Central memory CD8-positive, alpha-beta T cell (primary cell): ENCODE measurements at regions not wholly inside any gene's neighbourhood (a gene's known extent, or its start where the extent isn't known, plus 50 kb on each side); places are given as distances from the start of the nearest gene placed in this dataset.
A peak's percentile ranks its signal among the peaks of the same experiment; 100 is the strongest.

Experiments used
- ATAC-seq: fragments of 150-1000 bp; cut with Tn5 transposase; replicated peaks from 2 replicates; pipeline ENCODE4 v1.10.0; 2022; ENCODE audit warnings: mild to moderate bottlenecking, moderate FRiP score, moderate number of reproducible peaks; ENCODE audit not compliant: poor library complexity, severe bottlenecking; ENCODE audit errors: extremely low read depth
- DNase-seq, 2 donors: peaks; one replicate each; pipeline ENCODE4 v3.0.0; 2021; ENCODE audit warnings: low spot score in 2 of 2
- H3K27ac Mint-ChIP-seq: one replicate; pipeline ENCODE4 v1.8.0; 2022; ENCODE audit warnings: low read depth, mild to moderate bottlenecking, moderate library complexity, mixed read lengths
- H3K27me3 Mint-ChIP-seq: one replicate; pipeline ENCODE4 v1.8.0; 2022; ENCODE audit warnings: mixed read lengths
- H3K36me3 Mint-ChIP-seq: one replicate; pipeline ENCODE4 v1.8.0; 2022; ENCODE audit warnings: mild to moderate bottlenecking, moderate library complexity, mixed read lengths; ENCODE audit not compliant: insufficient read depth
- H3K4me1 Mint-ChIP-seq: one replicate; pipeline ENCODE4 v1.8.0; 2022; ENCODE audit warnings: mixed read lengths
- H3K4me3 Mint-ChIP-seq: one replicate; pipeline ENCODE4 v1.8.0; 2022; ENCODE audit warnings: mild to moderate bottlenecking, moderate library complexity, mixed read lengths
- H3K9me3 Mint-ChIP-seq: one replicate; pipeline ENCODE4 v1.8.0; 2022; ENCODE audit warnings: mixed read lengths

- Mint-ChIP-seq H3K27ac (no peak overlapping the region), H3K4me3 (no peak overlapping the region), H3K4me1 (no peaks in the 10 kb centered on the region), H3K27me3 (peaks cover 90% of the 10 kb centered on the region), H3K9me3 (no peaks in the 10 kb centered on the region), H3K36me3 (no peaks in the 10 kb centered on the region)
- ATAC-seq: no peak
- DNase-seq: peak in 1 of 2 donors; percentile 7
These were observed 79.4 kb downstream of the KLF15 start for GRCh38 chr3:126277629-126278378.

GRCh38 chr3:126275620-126275904, 81.6 kb downstream of the KLF15 start:
- H3K4me3 Mint-ChIP-seq: no peak overlapping the region
- no peaks in the 10 kb centered on the region for H3K36me3 Mint-ChIP-seq
- H3K4me1 Mint-ChIP-seq: no peaks in the 10 kb centered on the region
- H3K9me3 Mint-ChIP-seq: no peaks in the 10 kb centered on the region
- no peak overlapping the region for H3K27ac Mint-ChIP-seq
- ATAC-seq (no peak), DNase-seq (no peak)
- H3K27me3 Mint-ChIP-seq: peaks cover 69% of the 10 kb centered on the region

- Mint-ChIP-seq H3K4me1 (no peaks in the 10 kb centered on the region), H3K4me3 (no peak overlapping the region), H3K9me3 (no peaks in the 10 kb centered on the region), H3K36me3 (no peaks in the 10 kb centered on the region), H3K27me3 (peaks cover 63% of the 10 kb centered on the region), H3K27ac (no peak overlapping the region)
- DNase-seq (no peak), ATAC-seq (no peak)
These were observed 82.2 kb downstream of the KLF15 start for GRCh38 chr3:126274735-126275619.

GRCh38 chr3:126270145-126270811, 86.9 kb downstream of the KLF15 start:
- Mint-ChIP-seq H3K27me3 (peaks cover 56% of the 10 kb centered on the region), H3K36me3 (no peaks in the 10 kb centered on the region)
- DNase-seq: no peak

GRCh38 chr3:126269354-126269753, 87.9 kb downstream of the KLF15 start:
- Mint-ChIP-seq H3K4me3 (no peak overlapping the region), H3K27ac (no peak overlapping the region), H3K27me3 (peaks cover 55% of the 10 kb centered on the region), H3K4me1 (peaks cover 4% of the 10 kb centered on the region), H3K36me3 (no peaks in the 10 kb centered on the region), H3K9me3 (no peaks in the 10 kb centered on the region)
- no peak for DNase-seq
- ATAC-seq: no peak

More at GRCh38 chr3:126270145-126270811, 86.9 kb downstream of the KLF15 start:
- ATAC-seq: no peak
- H3K27ac Mint-ChIP-seq: no peak overlapping the region
- no peak overlapping the region for H3K4me3 Mint-ChIP-seq
- peaks cover 4% of the 10 kb centered on the region for H3K4me1 Mint-ChIP-seq
- H3K9me3 Mint-ChIP-seq: no peaks in the 10 kb centered on the region

GRCh38 chr3:126268866-126269265, 88.3 kb downstream of the KLF15 start:
- no peak for DNase-seq
- Mint-ChIP-seq H3K4me3 (no peak overlapping the region), H3K4me1 (peaks cover 4% of the 10 kb centered on the region), H3K27ac (no peak overlapping the region), H3K27me3 (peaks cover 55% of the 10 kb centered on the region), H3K9me3 (no peaks in the 10 kb centered on the region), H3K36me3 (no peaks in the 10 kb centered on the region)
- no peak for ATAC-seq

- H3K27me3 Mint-ChIP-seq: peaks cover 55% of the 10 kb centered on the region
- no peak overlapping the region for H3K27ac Mint-ChIP-seq
- no peak overlapping the region for H3K4me3 Mint-ChIP-seq
These were observed 87.7 kb upstream of the ALDH1L1 start for GRCh38 chr3:126267976-126268615.

GRCh38 chr3:126267169-126267975, 87.0 kb upstream of the ALDH1L1 start:
- H3K36me3 Mint-ChIP-seq: peaks cover 1% of the 10 kb centered on the region
- no peak overlapping the region for H3K4me3 Mint-ChIP-seq
- H3K27me3 Mint-ChIP-seq: peaks cover 54% of the 10 kb centered on the region
- no peak overlapping the region for H3K27ac Mint-ChIP-seq
- no peak for DNase-seq
- no peak for ATAC-seq
- no peaks in the 10 kb centered on the region for H3K9me3 Mint-ChIP-seq
- H3K4me1 Mint-ChIP-seq: peaks cover 4% of the 10 kb centered on the region

More at GRCh38 chr3:126267976-126268615, 87.7 kb upstream of the ALDH1L1 start:
- Mint-ChIP-seq H3K4me1 (peaks cover 4% of the 10 kb centered on the region), H3K9me3 (no peaks in the 10 kb centered on the region), H3K36me3 (no peaks in the 10 kb centered on the region)
- DNase-seq: no peak
- ATAC-seq: no peak

- DNase-seq (no peak), ATAC-seq (no peak)
- peaks cover 59% of the 10 kb centered on the region for H3K27me3 Mint-ChIP-seq
- H3K4me1 Mint-ChIP-seq: peaks cover 4% of the 10 kb centered on the region
- no peaks in the 10 kb centered on the region for H3K9me3 Mint-ChIP-seq
- H3K36me3 Mint-ChIP-seq: peaks cover 1% of the 10 kb centered on the region
- no peak overlapping the region for H3K27ac Mint-ChIP-seq
- H3K4me3 Mint-ChIP-seq: no peak overlapping the region
These were observed 86.4 kb upstream of the ALDH1L1 start for GRCh38 chr3:126266850-126267168.

- DNase-seq (no peak), ATAC-seq (no peak)
- peaks cover 1% of the 10 kb centered on the region for H3K36me3 Mint-ChIP-seq
- H3K27ac Mint-ChIP-seq: no peak overlapping the region
- H3K27me3 Mint-ChIP-seq: peaks cover 64% of the 10 kb centered on the region
- H3K4me3 Mint-ChIP-seq: no peak overlapping the region
- peaks cover 4% of the 10 kb centered on the region for H3K4me1 Mint-ChIP-seq
- no peaks in the 10 kb centered on the region for H3K9me3 Mint-ChIP-seq
These were observed 86.0 kb upstream of the ALDH1L1 start for GRCh38 chr3:126266291-126266840.

- no peak overlapping the region for H3K4me3 Mint-ChIP-seq
- no peaks in the 10 kb centered on the region for H3K9me3 Mint-ChIP-seq
- H3K27ac Mint-ChIP-seq: no peak overlapping the region
- DNase-seq (no peak), ATAC-seq (no peak)
- H3K27me3 Mint-ChIP-seq: peaks cover 73% of the 10 kb centered on the region
- peaks cover 4% of the 10 kb centered on the region for H3K4me1 Mint-ChIP-seq
- H3K36me3 Mint-ChIP-seq: peaks cover 3% of the 10 kb centered on the region
These were observed 84.6 kb upstream of the ALDH1L1 start for GRCh38 chr3:126264952-126265351.
